A549 (cell line): ENCODE measurements at regions not wholly inside any gene's neighbourhood (a gene's known extent, or its start where the extent isn't known, plus 50 kb on each side); places are given as distances from the start of the nearest gene placed in this dataset.

Source experiments
- CHD2 ChIP-seq: fragments of 150-350 bp; IDR thresholded peaks from 2 replicates; pipeline ENCODE4 v1.6.1; 2014; ENCODE audit warnings: low read length; ENCODE audit not compliant: partially characterized antibody
- CTCF ChIP-seq: fragments of >200 bp; sonication (Bioruptor Twin); formaldehyde crosslinking; IDR thresholded peaks from 3 replicates; pipeline ENCODE4 v1.5.1; 2016
- EHF ChIP-seq: fragments of 250-450 bp; sonication (Bioruptor Pico); IDR thresholded peaks from 2 replicates; pipeline ENCODE4 v1.5.0; 2020; ENCODE audit warnings: mild to moderate bottlenecking
- HOXB13 ChIP-seq: fragments of 250-450 bp; sonication (Bioruptor Pico); IDR thresholded peaks from 2 replicates; pipeline ENCODE4 v1.5.0; 2020; ENCODE audit warnings: low read depth, mild to moderate bottlenecking, moderate library complexity
- KDM5A ChIP-seq: fragments of 200-600 bp; sonication (generic); IDR thresholded peaks from 2 replicates; pipeline ENCODE4 v1.6.1; 2016; ENCODE audit warnings: antibody characterized with exemption, mild to moderate bottlenecking
- POLR2A ChIP-seq: IDR thresholded peaks from 2 replicates; pipeline ENCODE4 v1.6.1; 2012; ENCODE audit warnings: mild to moderate bottlenecking, low read length
- POLR2AphosphoS2 ChIP-seq: conservative IDR thresholded peaks from 2 replicates; pipeline ENCODE4 v1.6.1; 2012; ENCODE audit warnings: low read length, improper control_type of control experiment, inconsistent platforms
- REST ChIP-seq: fragments of 200-600 bp; sonication (generic); IDR thresholded peaks from 2 replicates; pipeline ENCODE4 v1.6.1; 2016; ENCODE audit warnings: antibody characterized with exemption, mild to moderate bottlenecking, moderate library complexity
- SMC3 ChIP-seq: fragments of >200 bp; sonication (Bioruptor Twin); formaldehyde crosslinking; IDR thresholded peaks from 3 replicates; pipeline ENCODE4 v1.6.1; 2018; ENCODE audit warnings: inconsistent platforms
- ZNF302 ChIP-seq: fragments of 250-450 bp; sonication (Bioruptor Pico); IDR thresholded peaks from 2 replicates; pipeline ENCODE4 v1.9.0; 2021; ENCODE audit warnings: inconsistent platforms, mild to moderate bottlenecking, moderate library complexity
- TF ChIP-seq, protein P1 (sequence below): IDR thresholded peaks from 2 replicates; pipeline ENCODE4 v1.6.1; 2012
- TF ChIP-seq, protein P2 (sequence below): fragments of >200 bp; sonication (Bioruptor Twin); formaldehyde crosslinking; IDR thresholded peaks from 3 replicates; pipeline ENCODE4 v1.6.1; 2016
- TF ChIP-seq, protein P3 (sequence below): fragments of 250-450 bp; sonication (Bioruptor Pico); IDR thresholded peaks from 2 replicates; pipeline ENCODE4 v1.5.0; 2020; ENCODE audit warnings: low read depth, mild to moderate bottlenecking, moderate library complexity

DNA sequence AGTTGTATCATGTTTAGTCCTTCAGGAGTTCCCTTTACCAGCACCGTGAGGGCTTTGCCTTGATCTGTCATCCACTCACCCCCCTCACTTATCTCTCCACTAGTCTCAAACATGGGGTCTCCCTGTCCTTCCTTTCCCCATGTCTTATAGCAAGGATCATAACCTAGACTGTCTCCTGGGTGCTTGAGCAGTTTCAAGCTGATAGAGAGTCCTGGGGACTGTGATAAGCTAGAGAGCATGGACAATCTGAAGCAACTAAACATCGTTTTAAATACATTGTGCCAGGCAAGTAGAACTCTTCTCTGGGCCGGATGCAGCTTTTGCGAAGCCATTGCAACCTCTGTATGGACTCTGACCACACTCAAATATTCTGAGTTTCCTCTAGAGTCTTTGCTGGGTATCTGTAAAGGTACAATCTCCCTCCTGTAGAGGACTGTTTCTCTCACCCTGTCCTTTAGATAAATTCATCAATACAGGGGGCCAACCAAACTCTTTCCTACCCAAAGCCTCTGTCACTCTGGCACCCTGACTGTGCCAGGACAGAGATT, 684.6 kb upstream of the NR2F2 start:
- TF ChIP-seq CTCF = no peak
- no peak for TF ChIP-seq REST
- no peak for TF ChIP-seq HOXB13 (CRISPR knock-in tag)
- no peak for TF ChIP-seq POLR2AphosphoS2
- TF ChIP-seq, protein P1, sequence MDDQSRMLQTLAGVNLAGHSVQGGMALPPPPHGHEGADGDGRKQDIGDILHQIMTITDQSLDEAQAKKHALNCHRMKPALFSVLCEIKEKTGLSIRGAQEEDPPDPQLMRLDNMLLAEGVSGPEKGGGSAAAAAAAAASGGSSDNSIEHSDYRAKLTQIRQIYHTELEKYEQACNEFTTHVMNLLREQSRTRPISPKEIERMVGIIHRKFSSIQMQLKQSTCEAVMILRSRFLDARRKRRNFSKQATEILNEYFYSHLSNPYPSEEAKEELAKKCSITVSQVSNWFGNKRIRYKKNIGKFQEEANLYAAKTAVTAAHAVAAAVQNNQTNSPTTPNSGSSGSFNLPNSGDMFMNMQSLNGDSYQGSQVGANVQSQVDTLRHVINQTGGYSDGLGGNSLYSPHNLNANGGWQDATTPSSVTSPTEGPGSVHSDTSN = no peak
- no peak for TF ChIP-seq ZNF302 (CRISPR knock-in tag)
- no peak for TF ChIP-seq POLR2A
- TF ChIP-seq CHD2 = no peak
- no peak for TF ChIP-seq EHF (CRISPR knock-in tag)
- TF ChIP-seq, protein P2, sequence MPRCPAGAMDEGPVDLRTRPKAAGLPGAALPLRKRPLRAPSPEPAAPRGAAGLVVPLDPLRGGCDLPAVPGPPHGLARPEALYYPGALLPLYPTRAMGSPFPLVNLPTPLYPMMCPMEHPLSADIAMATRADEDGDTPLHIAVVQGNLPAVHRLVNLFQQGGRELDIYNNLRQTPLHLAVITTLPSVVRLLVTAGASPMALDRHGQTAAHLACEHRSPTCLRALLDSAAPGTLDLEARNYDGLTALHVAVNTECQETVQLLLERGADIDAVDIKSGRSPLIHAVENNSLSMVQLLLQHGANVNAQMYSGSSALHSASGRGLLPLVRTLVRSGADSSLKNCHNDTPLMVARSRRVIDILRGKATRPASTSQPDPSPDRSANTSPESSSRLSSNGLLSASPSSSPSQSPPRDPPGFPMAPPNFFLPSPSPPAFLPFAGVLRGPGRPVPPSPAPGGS = no peak
- no peak for TF ChIP-seq SMC3
- TF ChIP-seq, protein P3, sequence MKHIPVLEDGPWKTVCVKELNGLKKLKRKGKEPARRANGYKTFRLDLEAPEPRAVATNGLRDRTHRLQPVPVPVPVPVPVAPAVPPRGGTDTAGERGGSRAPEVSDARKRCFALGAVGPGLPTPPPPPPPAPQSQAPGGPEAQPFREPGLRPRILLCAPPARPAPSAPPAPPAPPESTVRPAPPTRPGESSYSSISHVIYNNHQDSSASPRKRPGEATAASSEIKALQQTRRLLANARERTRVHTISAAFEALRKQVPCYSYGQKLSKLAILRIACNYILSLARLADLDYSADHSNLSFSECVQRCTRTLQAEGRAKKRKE (CRISPR knock-in tag) = no peak
- no peak for TF ChIP-seq KDM5A
